ENCODE measurements at regions not wholly inside any gene's neighbourhood (a gene's known extent, or its start where the extent isn't known, plus 50 kb on each side); places are given as distances from the start of the nearest gene placed in this dataset.

GRCh38 chr3:63043631-63044030 lies 168.4 kb upstream of the CADPS start:
- TF ChIP-seq, protein P1, sequence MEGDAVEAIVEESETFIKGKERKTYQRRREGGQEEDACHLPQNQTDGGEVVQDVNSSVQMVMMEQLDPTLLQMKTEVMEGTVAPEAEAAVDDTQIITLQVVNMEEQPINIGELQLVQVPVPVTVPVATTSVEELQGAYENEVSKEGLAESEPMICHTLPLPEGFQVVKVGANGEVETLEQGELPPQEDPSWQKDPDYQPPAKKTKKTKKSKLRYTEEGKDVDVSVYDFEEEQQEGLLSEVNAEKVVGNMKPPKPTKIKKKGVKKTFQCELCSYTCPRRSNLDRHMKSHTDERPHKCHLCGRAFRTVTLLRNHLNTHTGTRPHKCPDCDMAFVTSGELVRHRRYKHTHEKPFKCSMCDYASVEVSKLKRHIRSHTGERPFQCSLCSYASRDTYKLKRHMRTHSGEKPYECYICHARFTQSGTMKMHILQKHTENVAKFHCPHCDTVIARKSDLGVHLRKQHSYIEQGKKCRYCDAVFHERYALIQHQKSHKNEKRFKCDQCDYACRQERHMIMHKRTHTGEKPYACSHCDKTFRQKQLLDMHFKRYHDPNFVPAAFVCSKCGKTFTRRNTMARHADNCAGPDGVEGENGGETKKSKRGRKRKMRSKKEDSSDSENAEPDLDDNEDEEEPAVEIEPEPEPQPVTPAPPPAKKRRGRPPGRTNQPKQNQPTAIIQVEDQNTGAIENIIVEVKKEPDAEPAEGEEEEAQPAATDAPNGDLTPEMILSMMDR (IDR thresholded peaks at IDR 0.05; ENCODE audit: poor library complexity, severe bottlenecking), result no peak
- TF ChIP-seq, protein P2, sequence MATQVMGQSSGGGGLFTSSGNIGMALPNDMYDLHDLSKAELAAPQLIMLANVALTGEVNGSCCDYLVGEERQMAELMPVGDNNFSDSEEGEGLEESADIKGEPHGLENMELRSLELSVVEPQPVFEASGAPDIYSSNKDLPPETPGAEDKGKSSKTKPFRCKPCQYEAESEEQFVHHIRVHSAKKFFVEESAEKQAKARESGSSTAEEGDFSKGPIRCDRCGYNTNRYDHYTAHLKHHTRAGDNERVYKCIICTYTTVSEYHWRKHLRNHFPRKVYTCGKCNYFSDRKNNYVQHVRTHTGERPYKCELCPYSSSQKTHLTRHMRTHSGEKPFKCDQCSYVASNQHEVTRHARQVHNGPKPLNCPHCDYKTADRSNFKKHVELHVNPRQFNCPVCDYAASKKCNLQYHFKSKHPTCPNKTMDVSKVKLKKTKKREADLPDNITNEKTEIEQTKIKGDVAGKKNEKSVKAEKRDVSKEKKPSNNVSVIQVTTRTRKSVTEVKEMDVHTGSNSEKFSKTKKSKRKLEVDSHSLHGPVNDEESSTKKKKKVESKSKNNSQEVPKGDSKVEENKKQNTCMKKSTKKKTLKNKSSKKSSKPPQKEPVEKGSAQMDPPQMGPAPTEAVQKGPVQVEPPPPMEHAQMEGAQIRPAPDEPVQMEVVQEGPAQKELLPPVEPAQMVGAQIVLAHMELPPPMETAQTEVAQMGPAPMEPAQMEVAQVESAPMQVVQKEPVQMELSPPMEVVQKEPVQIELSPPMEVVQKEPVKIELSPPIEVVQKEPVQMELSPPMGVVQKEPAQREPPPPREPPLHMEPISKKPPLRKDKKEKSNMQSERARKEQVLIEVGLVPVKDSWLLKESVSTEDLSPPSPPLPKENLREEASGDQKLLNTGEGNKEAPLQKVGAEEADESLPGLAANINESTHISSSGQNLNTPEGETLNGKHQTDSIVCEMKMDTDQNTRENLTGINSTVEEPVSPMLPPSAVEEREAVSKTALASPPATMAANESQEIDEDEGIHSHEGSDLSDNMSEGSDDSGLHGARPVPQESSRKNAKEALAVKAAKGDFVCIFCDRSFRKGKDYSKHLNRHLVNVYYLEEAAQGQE (IDR thresholded peaks at IDR 0.05; ENCODE audit: borderline replicate concordance), result no peak
- TF ChIP-seq EP300 (conservative IDR thresholded peaks at IDR 0.05; ENCODE audit: poor library complexity, severe bottlenecking), result no peak
- no peak for TF ChIP-seq TAF1 (IDR thresholded peaks at IDR 0.05; ENCODE audit: low read depth)
- no peak for TF ChIP-seq MXI1 (conservative IDR thresholded peaks at IDR 0.05; ENCODE audit: poor library complexity, severe bottlenecking)
- TF ChIP-seq EZH2 (IDR thresholded peaks at IDR 0.05; ENCODE audit: borderline replicate concordance, insufficient read depth, low read length, poor library complexity, severe bottlenecking), result no peak
- no peak for TF ChIP-seq SMC3 (conservative IDR thresholded peaks at IDR 0.05; ENCODE audit: poor library complexity)
- TF ChIP-seq RAD21 (conservative IDR thresholded peaks at IDR 0.05), result no peak
- no peak for TF ChIP-seq POLR2AphosphoS5 (IDR thresholded peaks at IDR 0.05)
- Histone ChIP-seq H3K9me3 (ENCODE audit: low read length) (no peaks in the 10 kb centered on the region), H3K27me3 (ENCODE audit: insufficient read depth, low read depth, low read length) (no peaks in the 10 kb centered on the region), H3K9ac (ENCODE audit: low read length) (no peak overlapping the region), H3K9me2 (ENCODE audit: insufficient read depth, low read length) (no peaks in the 10 kb centered on the region), H3K79me2 (replicated peaks; ENCODE audit: insufficient read depth, low read length) (no peaks in the 10 kb centered on the region), H3K27ac (ENCODE audit: low read length) (no peak overlapping the region), H3K4me2 (ENCODE audit: low read length) (no peak overlapping the region), H3F3A (ENCODE audit: insufficient read depth, low read length, poor library complexity, severe bottlenecking) (no peaks in the 10 kb centered on the region), H2AFZ (ENCODE audit: low read depth, low read length) (no peak overlapping the region), H4K20me1 (ENCODE audit: insufficient read depth) (no peaks in the 10 kb centered on the region), H3K36me3 (ENCODE audit: insufficient read depth, low read length) (no peaks in the 10 kb centered on the region), H3K4me3 (ENCODE audit: low read length) (no peak overlapping the region)

DNA sequence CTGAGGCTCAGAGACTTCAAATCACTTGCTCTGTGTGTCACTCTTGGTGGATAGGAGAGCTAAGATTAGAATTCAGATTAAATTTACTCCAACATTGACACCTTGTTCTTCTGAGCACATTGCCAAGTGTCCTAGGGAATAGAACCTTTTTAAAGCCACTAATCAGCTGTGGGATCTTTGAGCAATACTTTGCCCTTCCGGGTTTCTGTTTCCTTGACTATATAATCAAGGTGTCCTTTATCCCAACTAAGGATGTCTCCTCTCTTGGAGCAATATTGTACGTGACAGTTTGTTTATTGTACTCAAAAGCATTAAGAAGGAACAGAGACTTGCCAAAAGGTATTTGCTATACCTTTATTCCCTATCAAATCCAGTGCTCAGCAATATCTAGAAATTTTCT lies 170.9 kb upstream of the CADPS start:
- H3K27me3 ChIP-seq (ENCODE audit: insufficient read depth, low read depth, low read length), result no peaks in the 10 kb centered on the region
- H3K9me2 ChIP-seq (ENCODE audit: insufficient read depth, low read length), result no peaks in the 10 kb centered on the region
- H3K27ac ChIP-seq (ENCODE audit: low read length), result no peak overlapping the region
- no peak overlapping the region for H3K9ac ChIP-seq (ENCODE audit: low read length)
- H3K4me2 ChIP-seq (ENCODE audit: low read length), result no peak overlapping the region
- H3K4me3 ChIP-seq (ENCODE audit: low read length), result no peak overlapping the region
- H3K79me2 ChIP-seq (replicated peaks; ENCODE audit: insufficient read depth, low read length), result no peaks in the 10 kb centered on the region
- H4K20me1 ChIP-seq (ENCODE audit: insufficient read depth), result no peaks in the 10 kb centered on the region
- H2AFZ ChIP-seq (ENCODE audit: low read depth, low read length), result no peak overlapping the region
- TF ChIP-seq SMC3 (conservative IDR thresholded peaks at IDR 0.05; ENCODE audit: poor library complexity), result no peak
- no peak for TF ChIP-seq EZH2 (IDR thresholded peaks at IDR 0.05; ENCODE audit: borderline replicate concordance, insufficient read depth, low read length, poor library complexity, severe bottlenecking)
- TF ChIP-seq EP300 (conservative IDR thresholded peaks at IDR 0.05; ENCODE audit: poor library complexity, severe bottlenecking), result no peak
- TF ChIP-seq RAD21 (conservative IDR thresholded peaks at IDR 0.05), result no peak
- TF ChIP-seq MXI1 (conservative IDR thresholded peaks at IDR 0.05; ENCODE audit: poor library complexity, severe bottlenecking), result no peak
- no peak for TF ChIP-seq TAF1 (IDR thresholded peaks at IDR 0.05; ENCODE audit: low read depth)
- no peak for TF ChIP-seq POLR2AphosphoS5 (IDR thresholded peaks at IDR 0.05)
- TF ChIP-seq, protein P2 (IDR thresholded peaks at IDR 0.05; ENCODE audit: borderline replicate concordance), result no peak
- TF ChIP-seq, protein P1 (IDR thresholded peaks at IDR 0.05; ENCODE audit: poor library complexity, severe bottlenecking), result no peak
- H3K36me3 ChIP-seq (ENCODE audit: insufficient read depth, low read length), result no peaks in the 10 kb centered on the region
- H3F3A ChIP-seq (ENCODE audit: insufficient read depth, low read length, poor library complexity, severe bottlenecking), result no peaks in the 10 kb centered on the region
- no peaks in the 10 kb centered on the region for H3K9me3 ChIP-seq (ENCODE audit: low read length)

Data from neural cell (in vitro differentiated cells).